Stomach (tissue), 8 donors: ENCODE measurements at regions not wholly inside any gene's neighbourhood (a gene's known extent, or its start where the extent isn't known, plus 50 kb on each side); places are given as distances from the start of the nearest gene placed in this dataset.

Source experiments
- DNase-seq, 2 donors: peaks; one replicate each; pipeline versions ENCODE4 v3.0.0 to v3.0.0-alpha.2; 2013 to 2019
- H3K27ac ChIP-seq, 5 donors: fragments of 200-600 bp in 4 of 5; sonication (generic) in 4 of 5; one replicate each; pipeline ENCODE4 v1.5.1; 2013 to 2019; ENCODE audit warnings: mild to moderate bottlenecking in 1 of 5, moderate library complexity in 1 of 5
- H3K27me3 ChIP-seq, 3 donors: fragments of 200-600 bp; sonication (generic); one replicate each; pipeline ENCODE4 v1.5.1; 2017 to 2019; ENCODE audit warnings: mixed run types in 1 of 3
- H3K36me3 ChIP-seq, 4 donors: fragments of 200-600 bp; sonication (generic); 1 replicate in 3 of 4; 2 replicates in 1 of 4; pipeline ENCODE4 v1.5.1; 2016 to 2019
- H3K4me1 ChIP-seq, 4 donors: fragments of 200-600 bp; sonication (generic); one replicate each; pipeline ENCODE4 v1.5.1; 2016 to 2019
- H3K4me3 ChIP-seq, 4 donors: fragments of 200-600 bp; sonication (generic) in 3 of 4; one replicate each; pipeline ENCODE4 v1.5.1; 2016 to 2019; ENCODE audit warnings: mild to moderate bottlenecking in 1 of 4
- H3K9me3 ChIP-seq, 4 donors: fragments of 200-600 bp; sonication (generic); one replicate each; pipeline ENCODE4 v1.5.1; 2016 to 2019
- EP300 ChIP-seq: sonication (generic); formaldehyde crosslinking; IDR thresholded peaks from one replicate; pipeline ENCODE4 v1.6.1; 2017; ENCODE audit warnings: antibody characterized with exemption
- POLR2A ChIP-seq, 4 donors: fragments of 450-650 bp; IDR thresholded peaks; one replicate each; pipeline ENCODE4 v1.6.1; 2016; ENCODE audit warnings: antibody characterized with exemption in 4 of 4, control low read depth in 2 of 4, mild to moderate bottlenecking in 1 of 4, moderate library complexity in 1 of 4
- POLR2AphosphoS5 ChIP-seq, 3 donors: sonication (generic); formaldehyde crosslinking; IDR thresholded peaks; one replicate each; pipeline ENCODE4 v1.6.1; 2016; ENCODE audit warnings: antibody characterized with exemption in 3 of 3
- WGBS, 5 donors: extraction: QIAGEN DNeasy Blood & Tissue Kit in 3 of 5; methylation state at CpG; one replicate each; pipeline versions ENCODE4 v1.1.5 to v1.1.7; 2013 to 2018; 5-methylcytosine and 5-hydroxymethylcytosine counted together
- intact Hi-C: fragments of 100-400 bp; cut with DNase I; formaldehyde crosslinking; loops from one replicate; pipeline ENCODE4 v1.15.1; 2023; ENCODE audit warnings: low total_unique reads
- TF ChIP-seq, protein P1 (sequence below), 7 experiments: fragments of 450-650 bp in 4 of 7; fragments of 200-600 bp in 3 of 7; sonication (generic) in 3 of 7; IDR thresholded peaks; one replicate each; pipeline ENCODE4 v1.5.1; 2016 to 2019; ENCODE audit warnings: antibody characterized with exemption in 7 of 7, control low read depth in 2 of 7, mild to moderate bottlenecking in 1 of 7
- donor health status: healthy with polysubstance abuse.
- donor health status: Bipolar disorder and iron deficiency.
- donor health status: healthy.

GRCh38 chr2:81328968-81329367, 1024.4 kb upstream of the LRRTM1 start:
- no peaks in the 10 kb centered on the region for H3K36me3 ChIP-seq
- TF ChIP-seq POLR2AphosphoS5 (IDR thresholded peaks at IDR 0.05) = no peak
- TF ChIP-seq POLR2A (IDR thresholded peaks at IDR 0.05) = no peak
- TF ChIP-seq, protein P1, sequence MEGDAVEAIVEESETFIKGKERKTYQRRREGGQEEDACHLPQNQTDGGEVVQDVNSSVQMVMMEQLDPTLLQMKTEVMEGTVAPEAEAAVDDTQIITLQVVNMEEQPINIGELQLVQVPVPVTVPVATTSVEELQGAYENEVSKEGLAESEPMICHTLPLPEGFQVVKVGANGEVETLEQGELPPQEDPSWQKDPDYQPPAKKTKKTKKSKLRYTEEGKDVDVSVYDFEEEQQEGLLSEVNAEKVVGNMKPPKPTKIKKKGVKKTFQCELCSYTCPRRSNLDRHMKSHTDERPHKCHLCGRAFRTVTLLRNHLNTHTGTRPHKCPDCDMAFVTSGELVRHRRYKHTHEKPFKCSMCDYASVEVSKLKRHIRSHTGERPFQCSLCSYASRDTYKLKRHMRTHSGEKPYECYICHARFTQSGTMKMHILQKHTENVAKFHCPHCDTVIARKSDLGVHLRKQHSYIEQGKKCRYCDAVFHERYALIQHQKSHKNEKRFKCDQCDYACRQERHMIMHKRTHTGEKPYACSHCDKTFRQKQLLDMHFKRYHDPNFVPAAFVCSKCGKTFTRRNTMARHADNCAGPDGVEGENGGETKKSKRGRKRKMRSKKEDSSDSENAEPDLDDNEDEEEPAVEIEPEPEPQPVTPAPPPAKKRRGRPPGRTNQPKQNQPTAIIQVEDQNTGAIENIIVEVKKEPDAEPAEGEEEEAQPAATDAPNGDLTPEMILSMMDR (IDR thresholded peaks at IDR 0.05) = no peak
- TF ChIP-seq EP300 = no peak
- intact Hi-C loops = no loop called here
- H3K27me3 ChIP-seq = no peaks in the 10 kb centered on the region
- DNase-seq = no peak
- no peak overlapping the region for H3K27ac ChIP-seq
- no peaks in the 10 kb centered on the region for H3K4me1 ChIP-seq
- WGBS, 5 donors = 77 to 92% (median 89%) methylated on average over 2 of the region's 2 CpGs
- no peak overlapping the region for H3K4me3 ChIP-seq
- peaks cover 0 to 11% (median 5%) of the 10 kb centered on the region in 4 donors for H3K9me3 ChIP-seq

DNA sequence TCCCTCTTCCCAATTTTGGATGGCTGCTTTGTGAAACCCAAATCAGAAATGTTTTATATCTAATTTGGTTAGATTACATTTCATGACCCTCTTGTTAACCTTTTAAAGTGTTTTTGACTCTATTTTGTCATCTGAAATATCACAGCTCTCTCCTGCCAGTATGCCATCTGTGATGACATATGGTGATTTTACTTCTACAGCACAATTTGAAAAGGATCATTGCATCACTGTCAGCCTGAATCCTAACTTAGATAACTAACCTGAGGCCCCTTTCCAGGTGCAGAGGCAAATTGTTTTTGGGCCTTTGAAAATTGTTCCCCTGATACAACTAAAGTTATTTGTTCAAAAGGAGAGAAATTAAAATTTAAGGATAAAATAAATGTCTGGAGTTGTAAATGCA, 1023.4 kb upstream of the LRRTM1 start:
- H3K4me3 ChIP-seq = no peak overlapping the region
- TF ChIP-seq, protein P1 (IDR thresholded peaks at IDR 0.05) = no peak
- no peak overlapping the region for H3K27ac ChIP-seq
- peaks cover 0 to 19% (median 5%) of the 10 kb centered on the region in 4 donors for H3K9me3 ChIP-seq
- intact Hi-C loops = no loop called here
- H3K27me3 ChIP-seq = no peaks in the 10 kb centered on the region
- no peaks in the 10 kb centered on the region for H3K4me1 ChIP-seq
- no peak for DNase-seq
- no peaks in the 10 kb centered on the region for H3K36me3 ChIP-seq

- H3K4me1 ChIP-seq = no peaks in the 10 kb centered on the region
- DNase-seq = peak in 1 of 2 donors; percentile 6
- H3K36me3 ChIP-seq = no peaks in the 10 kb centered on the region
- H3K27me3 ChIP-seq = no peaks in the 10 kb centered on the region
- WGBS, 5 donors = 57 to 65% (median 60%) methylated on average over 3 of the region's 3 CpGs
- intact Hi-C loops = no loop called here
- no peak for TF ChIP-seq POLR2AphosphoS5 (IDR thresholded peaks at IDR 0.05)
- TF ChIP-seq, protein P1 (IDR thresholded peaks at IDR 0.05) = peak in 2 of 7 experiments; percentile 20 to 25
- no peak overlapping the region for H3K4me3 ChIP-seq
- no peak overlapping the region for H3K27ac ChIP-seq
- peaks cover 0 to 20% (median 5%) of the 10 kb centered on the region in 4 donors for H3K9me3 ChIP-seq
Measured at GRCh38 chr2:81324046-81324445, 1019.5 kb upstream of the LRRTM1 start.

DNA sequence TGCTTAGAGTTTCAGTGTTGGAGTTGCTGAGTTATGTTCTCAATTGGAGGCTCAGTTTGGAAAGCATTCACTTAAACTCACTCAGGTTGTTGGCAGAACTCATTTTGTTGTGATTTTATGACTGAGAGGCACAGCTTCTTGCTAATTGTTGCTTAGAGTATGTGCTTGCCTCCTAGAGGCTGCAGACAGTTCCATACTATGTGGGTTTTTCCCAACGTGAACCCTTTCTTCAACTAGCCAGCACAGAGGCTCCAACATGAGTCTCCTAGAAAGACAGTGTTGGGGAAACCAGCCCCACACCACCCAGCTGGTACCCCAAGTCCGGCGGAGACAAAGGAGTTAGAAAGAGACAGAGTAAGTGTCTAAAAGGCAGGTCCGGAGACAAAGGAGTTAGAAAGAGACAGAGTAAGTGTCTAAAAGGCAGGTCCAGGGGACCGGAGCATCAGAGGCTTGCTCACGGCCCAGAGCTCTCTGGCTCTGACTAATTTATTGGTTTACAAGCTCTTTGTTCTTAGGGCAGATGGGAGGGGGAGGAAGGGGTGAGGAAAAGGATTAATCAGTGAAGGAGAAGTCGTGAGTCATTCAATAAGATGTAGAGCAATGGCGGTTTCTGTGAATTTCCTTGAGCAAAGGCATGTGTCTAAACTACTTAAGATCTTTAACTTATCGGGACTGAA, 999.7 kb upstream of the LRRTM1 start:
- intact Hi-C loops = no loop called here
- WGBS, 5 donors = 47 to 60% (median 48%) methylated on average over 9 of the region's 9 CpGs
- peaks cover 0 to 21% (median 2%) of the 10 kb centered on the region in 4 donors for H3K9me3 ChIP-seq

More for the DNA sequence above, 999.7 kb upstream of the LRRTM1 start:
- Histone ChIP-seq H3K4me1 (no peaks in the 10 kb centered on the region), H3K27ac (no peak overlapping the region), H3K36me3 (no peaks in the 10 kb centered on the region), H3K27me3 (no peaks in the 10 kb centered on the region), H3K4me3 (no peak overlapping the region)
- TF ChIP-seq EP300 = no peak
- no peak for TF ChIP-seq POLR2A (IDR thresholded peaks at IDR 0.05)
- no peak for TF ChIP-seq POLR2AphosphoS5 (IDR thresholded peaks at IDR 0.05)
- TF ChIP-seq, protein P1 (IDR thresholded peaks at IDR 0.05) = no peak
- DNase-seq = peak in 1 of 2 donors; percentile 4
